Memory B cell (primary cell): ENCODE measurements at regions not wholly inside any gene's neighbourhood (a gene's known extent, or its start where the extent isn't known, plus 50 kb on each side); places are given as distances from the start of the nearest gene placed in this dataset.

ENCODE experiments used
- ATAC-seq: fragments of 150-1000 bp; cut with Tn5 transposase; 2 replicates; pipeline ENCODE4 v1.10.0; 2021; ENCODE audit warnings: low read depth, mild to moderate bottlenecking, moderate library complexity
- DNase-seq, 2 donors: peaks; one replicate each; pipeline ENCODE4 v3.0.0; 2022; ENCODE audit warnings: low spot score in 2 of 2
- H3K27ac Mint-ChIP-seq: one replicate; pipeline ENCODE4 v1.8.0; 2022; ENCODE audit warnings: mild to moderate bottlenecking, moderate library complexity, mixed read lengths
- H3K27me3 Mint-ChIP-seq: one replicate; pipeline ENCODE4 v1.8.0; 2022; ENCODE audit warnings: mixed read lengths
- H3K36me3 Mint-ChIP-seq: one replicate; pipeline ENCODE4 v1.8.0; 2022; ENCODE audit warnings: mild to moderate bottlenecking, mixed read lengths
- H3K4me1 Mint-ChIP-seq: one replicate; pipeline ENCODE4 v1.8.0; 2022; ENCODE audit warnings: mixed read lengths
- H3K4me3 Mint-ChIP-seq: one replicate; pipeline ENCODE4 v1.8.0; 2022; ENCODE audit warnings: mild to moderate bottlenecking, moderate library complexity, mixed read lengths
- H3K9me3 Mint-ChIP-seq: one replicate; pipeline ENCODE4 v1.8.0; 2022; ENCODE audit warnings: mixed read lengths

GRCh38 chr3:68007621-68008226, 353.3 kb upstream of the SUCLG2 start:
- no peak overlapping the region for H3K27ac Mint-ChIP-seq
- DNase-seq, result no peak
- no peak for ATAC-seq
- H3K9me3 Mint-ChIP-seq, result no peaks in the 10 kb centered on the region
- no peaks in the 10 kb centered on the region for H3K4me1 Mint-ChIP-seq
- peaks cover 10% of the 10 kb centered on the region for H3K27me3 Mint-ChIP-seq
- H3K36me3 Mint-ChIP-seq, result no peaks in the 10 kb centered on the region
- H3K4me3 Mint-ChIP-seq, result no peak overlapping the region

GRCh38 chr3:68006646-68007045, 352.2 kb upstream of the SUCLG2 start:
- Mint-ChIP-seq H3K36me3 (no peaks in the 10 kb centered on the region), H3K27ac (no peak overlapping the region), H3K9me3 (no peaks in the 10 kb centered on the region), H3K4me1 (no peaks in the 10 kb centered on the region), H3K27me3 (peaks cover 10% of the 10 kb centered on the region), H3K4me3 (no peak overlapping the region)
- no peak for DNase-seq
- no peak for ATAC-seq

GRCh38 chr3:68004091-68004490, 349.7 kb upstream of the SUCLG2 start:
- DNase-seq (no peak), ATAC-seq (no peak)
- Mint-ChIP-seq H3K4me3 (no peak overlapping the region), H3K36me3 (no peaks in the 10 kb centered on the region), H3K9me3 (peaks cover 2% of the 10 kb centered on the region), H3K27ac (no peak overlapping the region), H3K4me1 (no peaks in the 10 kb centered on the region), H3K27me3 (peaks cover 12% of the 10 kb centered on the region)

GRCh38 chr3:67998281-67998680, 343.9 kb upstream of the SUCLG2 start:
- Mint-ChIP-seq H3K4me3 (no peak overlapping the region), H3K9me3 (peaks cover 2% of the 10 kb centered on the region), H3K27ac (no peak overlapping the region), H3K27me3 (peaks cover 2% of the 10 kb centered on the region), H3K4me1 (no peaks in the 10 kb centered on the region), H3K36me3 (no peaks in the 10 kb centered on the region)
- no peak for ATAC-seq
- DNase-seq, result no peak

GRCh38 chr3:67995206-67995605, 340.8 kb upstream of the SUCLG2 start:
- Mint-ChIP-seq H3K36me3 (no peaks in the 10 kb centered on the region), H3K27ac (no peak overlapping the region), H3K27me3 (no peaks in the 10 kb centered on the region), H3K4me1 (no peaks in the 10 kb centered on the region), H3K4me3 (no peak overlapping the region), H3K9me3 (no peaks in the 10 kb centered on the region)
- DNase-seq (no peak), ATAC-seq (no peak)

- ATAC-seq, result no peak
- Mint-ChIP-seq H3K27me3 (no peaks in the 10 kb centered on the region), H3K4me3 (no peak overlapping the region), H3K27ac (no peak overlapping the region), H3K36me3 (no peaks in the 10 kb centered on the region), H3K9me3 (no peaks in the 10 kb centered on the region), H3K4me1 (no peaks in the 10 kb centered on the region)
- DNase-seq, result no peak
These were observed 332.3 kb upstream of the SUCLG2 start for GRCh38 chr3:67986706-67987105.

- H3K27me3 Mint-ChIP-seq, result no peaks in the 10 kb centered on the region
- H3K36me3 Mint-ChIP-seq, result no peaks in the 10 kb centered on the region
- no peaks in the 10 kb centered on the region for H3K4me1 Mint-ChIP-seq
- no peak overlapping the region for H3K27ac Mint-ChIP-seq
- ATAC-seq (no peak), DNase-seq (no peak)
- H3K9me3 Mint-ChIP-seq, result no peaks in the 10 kb centered on the region
- H3K4me3 Mint-ChIP-seq, result no peak overlapping the region
These were observed 328.8 kb upstream of the SUCLG2 start for GRCh38 chr3:67983166-67983565.

GRCh38 chr3:67981077-67981476, 326.7 kb upstream of the SUCLG2 start:
- no peaks in the 10 kb centered on the region for H3K36me3 Mint-ChIP-seq
- no peaks in the 10 kb centered on the region for H3K27me3 Mint-ChIP-seq
- DNase-seq (no peak), ATAC-seq (no peak)
- no peaks in the 10 kb centered on the region for H3K4me1 Mint-ChIP-seq
- no peaks in the 10 kb centered on the region for H3K9me3 Mint-ChIP-seq
- H3K4me3 Mint-ChIP-seq, result no peak overlapping the region
- no peak overlapping the region for H3K27ac Mint-ChIP-seq

- DNase-seq, result no peak
- H3K4me1 Mint-ChIP-seq, result no peaks in the 10 kb centered on the region
- no peak for ATAC-seq
- H3K27ac Mint-ChIP-seq, result no peak overlapping the region
- no peak overlapping the region for H3K4me3 Mint-ChIP-seq
- peaks cover 2% of the 10 kb centered on the region for H3K9me3 Mint-ChIP-seq
- no peaks in the 10 kb centered on the region for H3K27me3 Mint-ChIP-seq
- H3K36me3 Mint-ChIP-seq, result no peaks in the 10 kb centered on the region
These were observed 324.9 kb upstream of the SUCLG2 start for GRCh38 chr3:67979342-67979741.

GRCh38 chr3:67977762-67978161, 323.4 kb upstream of the SUCLG2 start:
- Mint-ChIP-seq H3K9me3 (peaks cover 2% of the 10 kb centered on the region), H3K27ac (no peak overlapping the region), H3K36me3 (no peaks in the 10 kb centered on the region), H3K27me3 (no peaks in the 10 kb centered on the region), H3K4me1 (no peaks in the 10 kb centered on the region), H3K4me3 (no peak overlapping the region)
- DNase-seq, result no peak
- no peak for ATAC-seq

GRCh38 chr3:67976663-67977062, 322.3 kb upstream of the SUCLG2 start:
- H3K27me3 Mint-ChIP-seq, result no peaks in the 10 kb centered on the region
- H3K4me3 Mint-ChIP-seq, result no peak overlapping the region
- H3K9me3 Mint-ChIP-seq, result peaks cover 2% of the 10 kb centered on the region
- H3K27ac Mint-ChIP-seq, result no peak overlapping the region
- DNase-seq (no peak), ATAC-seq (no peak)
- no peaks in the 10 kb centered on the region for H3K4me1 Mint-ChIP-seq
- no peaks in the 10 kb centered on the region for H3K36me3 Mint-ChIP-seq

- H3K27ac Mint-ChIP-seq, result no peak overlapping the region
- no peak for DNase-seq
- H3K36me3 Mint-ChIP-seq, result no peaks in the 10 kb centered on the region
- H3K4me1 Mint-ChIP-seq, result no peaks in the 10 kb centered on the region
- H3K27me3 Mint-ChIP-seq, result no peaks in the 10 kb centered on the region
- no peak for ATAC-seq
- no peak overlapping the region for H3K4me3 Mint-ChIP-seq
- peaks cover 9% of the 10 kb centered on the region for H3K9me3 Mint-ChIP-seq
These were observed 310.2 kb upstream of the SUCLG2 start for GRCh38 chr3:67964596-67964995.

- ATAC-seq (no peak), DNase-seq (no peak)
- Mint-ChIP-seq H3K4me1 (no peaks in the 10 kb centered on the region), H3K9me3 (peaks cover 11% of the 10 kb centered on the region), H3K27me3 (no peaks in the 10 kb centered on the region), H3K27ac (no peak overlapping the region), H3K36me3 (no peaks in the 10 kb centered on the region), H3K4me3 (no peak overlapping the region)
These were observed 302.9 kb upstream of the SUCLG2 start for GRCh38 chr3:67957268-67957667.

GRCh38 chr3:67947808-67948508, 293.5 kb upstream of the SUCLG2 start:
- ATAC-seq (no peak), DNase-seq (no peak)
- peaks cover 4% of the 10 kb centered on the region for H3K9me3 Mint-ChIP-seq
- H3K4me1 Mint-ChIP-seq, result no peaks in the 10 kb centered on the region
- H3K4me3 Mint-ChIP-seq, result no peak overlapping the region
- no peak overlapping the region for H3K27ac Mint-ChIP-seq
- H3K36me3 Mint-ChIP-seq, result no peaks in the 10 kb centered on the region
- no peaks in the 10 kb centered on the region for H3K27me3 Mint-ChIP-seq

GRCh38 chr3:67946436-67946835, 292.0 kb upstream of the SUCLG2 start:
- H3K4me1 Mint-ChIP-seq, result no peaks in the 10 kb centered on the region
- H3K4me3 Mint-ChIP-seq, result no peak overlapping the region
- no peaks in the 10 kb centered on the region for H3K36me3 Mint-ChIP-seq
- ATAC-seq (no peak), DNase-seq (no peak)
- H3K9me3 Mint-ChIP-seq, result peaks cover 3% of the 10 kb centered on the region
- no peak overlapping the region for H3K27ac Mint-ChIP-seq
- H3K27me3 Mint-ChIP-seq, result no peaks in the 10 kb centered on the region
